ENCODE measurements at regions not wholly inside any gene's neighbourhood (a gene's known extent, or its start where the extent isn't known, plus 50 kb on each side); places are given as distances from the start of the nearest gene placed in this dataset.
"Not testable (repeated sequence)": the region's sequence is repeated elsewhere in the genome, so short reads cannot be mapped to it uniquely, and the experiment has no call there.

DNA sequence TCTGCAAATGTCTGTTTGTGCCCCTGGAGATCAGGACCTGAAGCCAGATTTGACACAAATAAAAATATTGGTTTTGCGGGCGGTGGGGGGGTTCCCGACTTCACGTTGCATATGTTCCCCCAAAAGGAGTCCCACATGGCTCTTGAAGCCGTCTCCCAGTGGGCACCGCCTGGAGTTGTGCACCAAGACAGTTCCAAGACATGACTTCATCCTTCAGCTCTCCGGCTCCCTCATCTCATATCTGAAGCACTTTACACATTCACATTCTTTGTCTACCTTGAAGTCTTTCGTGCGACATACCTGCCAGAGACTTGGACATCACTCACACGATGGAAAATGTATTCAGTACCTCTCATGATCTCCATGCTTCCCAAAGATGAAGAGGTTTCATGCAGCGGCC lies 362.8 kb upstream of the FOXK1 start:
- DNase-seq (ENCODE audit: low read depth), result no peak

DNA sequence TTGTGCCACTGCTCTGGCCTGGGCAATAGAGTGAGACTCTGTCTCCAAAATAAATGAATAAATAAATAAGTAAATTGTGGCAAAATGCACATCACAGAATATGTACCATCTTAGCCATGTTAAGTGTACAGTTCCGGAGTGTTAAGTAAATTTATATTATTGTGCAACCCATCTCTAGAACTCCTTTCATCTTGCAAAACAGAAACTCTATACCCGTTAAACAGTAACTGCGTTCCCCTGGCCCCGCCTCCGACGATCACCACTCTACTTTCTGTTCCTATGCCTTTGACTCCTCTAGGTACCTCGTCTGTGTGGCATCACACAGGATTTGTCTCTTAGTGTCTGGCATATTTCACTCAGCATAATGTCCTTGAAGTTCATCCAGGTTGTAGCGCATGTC lies 356.4 kb upstream of the FOXK1 start:
- DNase-seq (ENCODE audit: low read depth), result no peak

DNA sequence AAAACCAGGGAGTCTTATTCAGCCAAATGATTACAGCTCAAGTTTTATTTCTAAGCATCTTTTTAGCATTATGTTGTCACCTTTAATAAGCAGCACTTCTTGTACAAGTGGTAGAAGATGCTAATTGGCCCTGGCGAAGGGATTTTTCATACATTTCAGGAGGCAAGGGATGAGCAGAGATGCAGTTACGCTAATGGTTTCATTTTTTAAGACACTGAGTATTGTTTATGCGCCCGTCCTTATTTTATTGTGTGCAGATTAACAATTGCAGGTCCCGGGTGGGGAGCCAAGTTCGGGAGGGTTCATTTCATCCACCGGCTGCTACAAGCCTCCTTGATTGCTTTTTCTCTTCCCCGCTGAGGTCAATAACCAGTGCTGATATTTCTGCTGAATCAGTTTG lies 350.4 kb upstream of the FOXK1 start:
- no peak for DNase-seq (ENCODE audit: low read depth)

DNA sequence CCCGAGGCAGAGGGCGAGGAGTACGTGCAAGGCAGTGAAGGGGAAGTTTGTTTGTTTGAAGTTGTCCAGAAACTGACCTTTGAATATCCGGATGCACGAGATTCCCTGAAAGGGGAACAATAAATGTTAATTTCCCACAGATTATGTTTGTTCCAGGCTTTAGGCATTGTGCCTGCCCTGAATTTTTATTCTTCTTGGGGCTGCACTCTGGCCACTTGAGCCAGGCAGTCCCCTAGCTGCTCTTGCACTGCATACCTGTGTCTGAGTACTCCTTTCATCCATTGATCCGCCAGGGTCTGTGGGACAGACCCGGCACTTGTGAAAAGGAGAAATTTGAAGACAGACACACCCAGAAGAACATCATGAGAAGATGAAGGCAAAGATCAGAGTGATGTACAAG lies 343.5 kb upstream of the FOXK1 start:
- DNase-seq (ENCODE audit: low read depth), result no peak

DNA sequence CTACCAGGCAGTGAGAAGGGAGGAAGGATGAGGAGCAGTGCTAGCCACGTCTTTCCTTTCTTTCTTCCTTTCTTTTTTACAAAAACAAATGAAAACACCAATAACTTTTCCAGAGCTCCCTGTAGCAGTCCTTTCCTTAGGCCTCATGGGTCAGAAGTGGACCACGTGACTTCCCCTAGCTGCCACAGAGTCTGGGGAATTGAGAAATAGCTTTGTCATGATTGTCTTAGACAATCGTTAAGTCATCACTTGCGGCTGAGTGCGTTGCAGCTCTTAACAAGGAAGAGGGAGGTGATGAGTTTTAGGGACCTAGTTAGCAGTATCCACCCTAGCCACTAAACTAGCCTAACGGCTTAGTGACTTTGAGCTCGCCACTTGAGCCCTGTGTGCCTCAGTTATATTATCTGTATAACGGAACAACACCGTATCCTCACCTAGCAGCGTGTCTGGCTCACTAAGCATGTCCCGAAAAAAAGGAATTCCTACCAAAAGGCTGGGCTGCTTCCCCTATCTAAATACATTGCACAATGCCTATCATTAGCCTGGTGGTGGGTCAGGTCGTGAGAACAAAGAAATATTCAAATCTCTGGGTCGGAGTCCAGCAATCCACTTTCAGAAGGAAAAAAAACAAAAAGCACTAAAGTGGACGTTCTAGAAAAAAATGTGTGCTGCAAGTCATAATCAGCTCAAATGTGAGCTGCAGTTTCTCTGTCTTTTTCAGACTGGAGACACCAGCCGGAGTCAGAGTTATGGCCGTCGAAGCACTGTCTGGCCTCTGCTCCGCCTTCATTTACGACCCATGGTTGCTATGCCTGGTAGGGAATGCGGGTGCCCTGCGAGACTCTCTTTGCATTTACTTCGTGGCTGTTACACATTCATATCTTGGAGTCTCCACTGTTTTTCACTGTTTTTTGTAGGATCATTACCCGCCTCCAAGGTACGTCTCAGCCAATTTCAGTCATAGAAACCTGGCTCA lies 338.5 kb upstream of the FOXK1 start:
- no peak for DNase-seq (ENCODE audit: low read depth)

DNA sequence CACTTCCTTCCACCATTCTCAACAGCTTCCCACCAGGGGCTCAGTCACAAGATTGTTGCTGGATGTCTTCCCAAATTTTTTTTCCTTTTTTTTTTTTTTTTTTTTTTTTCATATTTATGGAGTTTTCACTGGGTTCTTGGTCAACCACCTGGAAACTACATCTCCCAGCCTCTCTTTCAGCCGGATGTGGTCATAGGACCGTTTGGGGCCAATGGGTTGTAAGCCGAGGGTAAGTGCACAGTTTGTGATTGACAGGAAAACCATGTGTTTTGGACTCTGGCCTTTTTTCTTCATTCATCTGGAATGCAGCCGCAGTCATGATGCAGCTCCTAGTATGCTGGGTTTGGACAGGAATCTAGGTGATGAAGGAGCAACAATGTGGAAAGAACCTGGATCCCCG lies 337.1 kb upstream of the FOXK1 start:
- peak; percentile 64 for DNase-seq (ENCODE audit: low read depth)

DNA sequence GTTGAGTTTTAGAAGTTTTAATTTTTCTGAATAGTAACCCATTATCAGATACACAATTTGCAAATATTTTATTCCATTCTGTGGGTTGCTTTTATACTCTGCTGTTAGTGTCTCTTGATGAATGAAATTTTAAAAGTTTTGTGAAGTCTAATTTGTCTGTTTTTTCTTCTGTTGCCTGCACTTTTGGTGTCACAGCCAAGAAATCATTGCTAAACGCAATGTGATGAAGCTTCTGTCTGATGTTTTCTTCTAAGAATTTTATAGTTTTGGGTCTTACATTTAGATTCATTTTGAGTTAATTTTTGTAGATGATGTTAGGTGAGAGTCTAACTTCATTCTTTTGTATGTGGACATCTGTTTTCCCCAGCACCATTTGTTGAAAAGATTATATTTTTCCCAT lies 330.0 kb upstream of the FOXK1 start:
- no peak for DNase-seq (ENCODE audit: low read depth)

DNA sequence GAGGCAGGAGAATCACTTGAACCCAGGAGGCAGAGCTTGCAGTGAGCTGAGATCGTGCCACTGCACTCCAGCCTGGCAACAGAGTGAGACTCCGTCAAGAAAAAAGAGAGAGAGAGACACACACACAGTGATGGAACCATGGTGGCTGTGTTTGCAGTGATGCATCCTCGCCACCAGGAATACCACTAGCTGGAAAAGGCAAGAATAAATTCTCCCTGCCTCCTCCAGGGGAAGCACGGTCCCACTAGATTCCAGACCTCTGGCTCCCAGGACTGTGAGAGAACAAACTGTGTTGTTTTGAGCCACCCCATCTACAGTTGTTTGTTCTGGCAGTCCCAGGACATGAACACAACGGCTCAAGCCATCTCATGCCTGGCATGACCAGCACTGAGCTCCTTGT lies 320.3 kb upstream of the FOXK1 start:
- DNase-seq (ENCODE audit: low read depth), result no peak

DNA sequence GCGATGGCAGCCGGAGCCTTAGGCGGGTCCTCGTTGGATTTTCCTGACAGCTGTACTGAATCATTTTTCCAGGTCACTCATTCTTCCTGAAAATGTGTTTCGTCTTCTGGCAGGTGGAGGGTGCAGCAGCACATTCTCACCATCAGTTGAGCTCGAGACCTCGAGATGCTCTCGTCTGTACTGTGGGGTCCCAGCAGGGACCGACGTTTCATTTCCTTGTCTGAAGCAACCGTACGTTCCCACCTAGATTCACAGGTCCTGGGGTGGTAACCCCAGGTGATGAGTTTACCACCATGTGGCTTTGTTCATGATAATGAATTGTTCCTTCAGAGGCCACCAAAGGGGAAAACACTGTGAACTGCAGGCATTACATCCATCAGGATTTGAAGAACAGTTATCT lies 298.5 kb upstream of the FOXK1 start:
- DNase-seq (ENCODE audit: low read depth), result no peak

DNA sequence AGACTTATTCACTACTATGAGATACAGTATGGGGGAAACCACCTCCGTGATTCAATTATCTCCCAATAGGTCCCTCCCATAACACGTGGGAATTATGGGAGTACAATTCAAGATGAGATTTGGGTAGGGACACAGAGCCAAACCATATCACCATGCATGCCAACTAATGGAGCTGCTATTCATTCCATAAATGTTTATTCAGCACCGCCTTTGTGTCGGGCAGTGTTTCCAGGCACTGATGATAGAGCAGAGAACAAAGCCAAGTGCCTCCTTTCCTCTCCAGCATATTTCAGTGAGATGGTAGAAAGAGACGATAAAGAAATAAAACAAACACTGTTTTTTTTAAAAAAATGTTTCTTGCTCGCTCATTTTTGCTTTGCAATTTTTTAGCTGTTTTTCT lies 295.9 kb upstream of the FOXK1 start:
- DNase-seq (ENCODE audit: low read depth), result no peak

DNA sequence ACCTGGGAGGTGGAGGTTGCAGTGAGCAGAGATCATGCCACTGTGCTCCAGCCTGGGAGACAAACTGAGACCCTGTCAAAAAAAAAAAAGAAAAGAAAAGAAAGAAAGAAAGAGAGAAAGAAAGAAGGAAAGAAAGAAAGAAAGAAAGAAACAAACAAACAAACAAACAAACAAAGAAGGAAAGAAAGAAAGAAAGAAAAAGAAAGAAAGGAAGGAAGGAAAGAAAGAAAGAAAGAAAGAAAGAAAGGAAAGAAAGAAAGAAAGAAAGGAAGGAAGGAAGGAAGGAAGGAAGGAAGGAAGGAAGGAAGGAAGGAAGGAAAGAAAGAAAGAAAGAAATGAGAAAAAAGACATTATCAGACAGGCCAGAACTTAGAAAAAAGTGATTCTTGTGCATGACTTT lies 291.0 kb upstream of the FOXK1 start:
- not testable (repeated sequence) for DNase-seq (ENCODE audit: low read depth)

DNA sequence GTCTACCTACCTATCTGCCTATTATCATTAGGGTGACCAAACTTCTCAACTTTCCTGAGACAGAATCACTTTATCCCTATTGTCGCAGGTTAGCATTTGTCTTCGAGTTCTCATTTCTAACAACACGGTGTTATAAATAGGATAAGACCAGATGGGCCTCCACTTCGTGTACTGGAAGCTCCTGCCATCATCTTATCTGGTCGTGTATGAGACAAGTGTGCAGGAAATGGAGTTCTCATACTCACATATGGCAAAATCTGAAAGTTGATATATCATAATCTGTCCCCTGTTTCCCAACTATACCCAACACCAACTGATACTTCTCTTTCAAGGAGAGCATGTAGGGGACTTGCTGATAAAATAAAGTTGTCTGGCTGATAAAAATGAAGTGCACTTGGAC lies 287.4 kb upstream of the FOXK1 start:
- no peak for DNase-seq (ENCODE audit: low read depth)

DNA sequence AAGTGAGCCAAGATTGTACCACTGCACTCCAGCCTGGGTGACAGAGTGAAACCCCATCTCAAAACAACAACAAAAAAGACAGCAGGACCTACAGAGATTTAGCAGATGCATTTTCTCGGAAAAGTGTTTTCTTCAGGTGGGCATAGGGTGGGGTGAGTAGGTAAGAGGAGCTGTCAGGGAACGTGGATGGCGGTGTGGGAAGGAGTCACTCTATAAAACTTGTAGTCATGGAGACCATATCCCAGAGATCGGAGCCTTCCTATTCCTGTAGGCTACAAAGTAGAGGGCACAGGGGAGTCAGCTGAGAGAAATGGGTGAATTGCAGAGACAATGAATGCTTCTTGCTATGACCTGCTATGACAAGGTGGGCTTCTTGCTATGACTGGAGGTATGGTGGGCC lies 283.0 kb upstream of the FOXK1 start:
- no peak for DNase-seq (ENCODE audit: low read depth)

DNA sequence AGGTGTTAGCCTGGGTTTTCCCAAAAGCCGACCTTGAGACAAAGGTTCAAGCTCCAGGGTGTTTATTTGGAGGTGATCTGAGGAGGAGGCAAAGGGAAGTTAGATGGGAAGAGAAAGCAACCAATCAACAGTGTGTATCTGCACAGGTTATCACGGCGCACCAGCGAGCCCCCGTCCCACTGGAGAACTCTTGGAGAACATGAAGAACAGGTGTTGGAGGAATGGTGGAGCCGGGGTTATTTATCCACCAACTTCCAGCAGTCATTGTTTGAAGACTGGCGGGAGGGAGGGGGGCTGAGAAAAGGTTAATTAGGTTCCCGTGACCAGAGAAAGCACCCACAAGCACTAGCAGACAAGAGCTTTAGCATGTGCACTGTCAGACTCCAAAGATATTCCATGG lies 282.5 kb upstream of the FOXK1 start:
- DNase-seq (ENCODE audit: low read depth), result no peak

DNA sequence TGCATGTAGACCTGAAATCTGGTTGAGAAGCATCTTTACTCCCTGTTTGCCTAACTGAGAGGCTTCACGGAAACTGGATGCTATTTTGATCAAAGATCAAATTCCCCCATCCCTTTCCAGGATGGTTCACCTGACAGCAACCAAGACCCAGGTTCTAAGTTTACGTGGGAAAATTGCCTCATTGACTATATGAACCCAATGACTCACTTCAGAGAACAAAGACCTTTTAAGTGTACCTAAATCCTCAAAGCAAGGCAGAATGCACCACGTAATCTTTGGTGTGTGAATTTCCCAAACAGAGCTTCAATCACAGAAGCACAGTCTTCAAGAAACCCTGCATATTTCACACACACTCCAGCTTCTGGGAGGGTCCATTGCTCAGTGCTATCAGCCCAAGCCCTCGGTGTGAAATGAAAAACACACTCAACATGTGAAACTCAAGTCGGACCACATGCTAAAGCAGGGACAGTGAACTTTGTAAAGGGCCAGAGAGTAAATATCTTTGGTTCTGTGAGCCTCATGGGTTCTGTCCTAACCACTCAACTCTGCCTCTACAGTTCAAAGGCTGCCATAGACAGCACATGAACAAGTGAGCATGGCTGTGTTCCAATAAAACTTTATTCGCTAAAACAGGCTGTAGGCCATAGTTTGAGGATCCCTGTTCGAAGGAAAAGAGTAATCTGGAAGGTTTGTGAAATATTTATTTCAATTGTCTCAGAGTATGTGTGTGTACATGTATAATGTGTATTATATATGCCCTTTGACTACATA lies 275.6 kb upstream of the FOXK1 start:
- no peak for DNase-seq (ENCODE audit: low read depth)

DNA sequence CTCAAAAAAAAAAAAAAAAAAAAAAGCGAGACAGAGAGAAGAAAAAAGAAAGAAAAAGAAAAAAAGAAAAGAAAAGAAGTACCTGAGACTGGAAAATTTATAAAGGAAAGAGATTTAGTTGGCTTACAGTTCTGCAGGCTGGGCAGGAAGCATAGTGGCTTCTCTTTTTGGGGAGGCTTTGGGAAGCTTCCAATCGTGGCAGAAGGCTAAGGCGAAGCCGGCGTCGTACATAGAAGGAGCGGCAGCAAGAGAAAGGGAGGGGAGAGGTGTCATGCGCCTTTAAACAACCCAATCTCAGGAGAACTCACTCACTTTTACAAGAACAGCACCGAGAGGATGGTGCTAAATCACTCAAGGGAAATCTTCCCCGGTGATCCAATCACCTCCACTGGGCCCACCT lies 272.1 kb upstream of the FOXK1 start:
- DNase-seq (ENCODE audit: low read depth), result no peak

DNA sequence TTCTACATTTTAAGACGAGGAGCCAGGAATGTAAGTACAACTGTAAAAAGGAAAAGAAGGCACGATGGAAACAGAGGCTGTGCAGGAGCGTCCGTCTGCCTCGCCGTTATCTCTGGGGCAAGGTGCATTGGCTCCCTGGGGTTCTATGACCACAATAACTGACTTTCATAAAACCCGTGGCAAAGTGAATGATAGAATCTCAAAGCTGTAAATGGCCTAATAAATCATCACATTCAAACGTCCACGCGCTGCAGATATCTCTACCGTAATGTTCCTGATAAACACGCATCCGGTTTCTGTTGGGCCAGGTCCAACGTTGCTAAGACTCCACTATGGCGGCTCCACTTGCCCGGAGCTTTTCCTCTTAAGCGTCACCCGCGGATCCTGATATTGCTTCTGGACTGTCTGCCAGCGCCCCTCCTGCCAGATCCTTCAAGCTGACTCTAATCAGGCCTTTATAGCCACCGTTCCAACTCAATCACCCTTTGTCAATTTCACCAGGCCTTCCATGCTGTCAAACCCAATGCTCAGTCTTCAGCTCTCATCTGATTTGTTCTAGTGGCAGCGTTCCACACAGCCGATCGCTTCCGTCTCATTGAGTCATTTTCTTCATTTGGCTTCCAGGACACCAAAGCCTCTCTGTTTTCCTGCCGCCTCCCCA lies 265.6 kb upstream of the FOXK1 start:
- peak; percentile 50 for DNase-seq (ENCODE audit: low read depth)

DNA sequence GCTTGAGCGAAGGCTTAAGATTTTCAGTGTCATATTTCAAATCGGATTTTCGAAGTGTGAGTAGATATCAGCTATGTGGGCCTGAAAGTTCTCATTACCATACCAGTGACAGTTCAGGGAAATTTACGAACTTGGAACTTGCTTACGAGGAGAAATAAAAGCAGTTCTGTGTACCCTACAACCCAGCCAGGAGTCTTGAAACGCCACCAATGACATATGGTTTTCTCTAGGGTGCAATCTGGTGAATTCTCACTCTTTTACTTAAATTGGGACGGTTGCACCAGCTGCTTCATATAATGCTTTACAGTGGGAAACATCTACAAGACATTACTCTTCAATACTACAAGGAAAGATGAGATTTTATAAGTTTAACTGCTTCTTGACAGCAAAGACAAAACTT lies 253.6 kb upstream of the FOXK1 start:
- no peak for DNase-seq (ENCODE audit: low read depth)

DNA sequence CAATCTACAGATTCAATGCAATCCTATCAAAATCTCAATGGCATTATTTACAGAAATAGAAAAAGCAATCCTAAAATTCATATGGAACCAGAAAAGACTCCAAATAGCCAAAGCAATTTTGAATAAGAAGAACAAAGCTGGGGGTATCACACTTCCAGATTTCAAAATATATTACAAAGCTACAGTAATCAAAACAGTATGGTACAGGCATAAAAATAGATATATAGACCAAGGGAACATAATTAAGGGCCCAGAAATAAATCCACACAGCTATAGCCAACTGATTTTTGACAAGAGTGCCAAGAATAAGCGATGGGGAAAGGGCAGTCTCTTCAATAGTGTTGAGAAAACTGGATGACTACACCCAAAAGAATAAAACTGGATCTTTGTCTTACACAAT lies 251.9 kb upstream of the FOXK1 start:
- no peak for DNase-seq (ENCODE audit: low read depth)

DNA sequence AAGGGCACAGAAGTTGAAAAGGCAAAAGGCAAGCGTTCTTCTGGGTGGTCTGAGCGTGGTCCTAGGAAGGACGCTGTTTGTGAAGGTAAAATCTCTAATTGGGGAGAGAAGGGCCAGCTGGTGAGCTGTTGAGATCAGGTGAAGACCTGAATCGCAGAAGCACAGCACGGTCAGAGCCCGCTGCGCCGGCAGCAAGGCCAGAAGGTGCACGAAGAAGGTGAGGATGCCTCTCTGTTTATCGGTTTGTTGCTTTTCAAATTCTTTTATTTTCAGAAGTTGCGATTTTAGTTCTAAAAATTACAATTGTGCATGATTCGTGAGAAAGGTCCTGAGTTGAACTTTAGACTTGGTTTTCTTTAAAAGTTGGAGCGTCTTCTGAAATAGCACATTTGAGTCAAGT lies 247.8 kb upstream of the FOXK1 start:
- DNase-seq (ENCODE audit: low read depth), result no peak

DNA sequence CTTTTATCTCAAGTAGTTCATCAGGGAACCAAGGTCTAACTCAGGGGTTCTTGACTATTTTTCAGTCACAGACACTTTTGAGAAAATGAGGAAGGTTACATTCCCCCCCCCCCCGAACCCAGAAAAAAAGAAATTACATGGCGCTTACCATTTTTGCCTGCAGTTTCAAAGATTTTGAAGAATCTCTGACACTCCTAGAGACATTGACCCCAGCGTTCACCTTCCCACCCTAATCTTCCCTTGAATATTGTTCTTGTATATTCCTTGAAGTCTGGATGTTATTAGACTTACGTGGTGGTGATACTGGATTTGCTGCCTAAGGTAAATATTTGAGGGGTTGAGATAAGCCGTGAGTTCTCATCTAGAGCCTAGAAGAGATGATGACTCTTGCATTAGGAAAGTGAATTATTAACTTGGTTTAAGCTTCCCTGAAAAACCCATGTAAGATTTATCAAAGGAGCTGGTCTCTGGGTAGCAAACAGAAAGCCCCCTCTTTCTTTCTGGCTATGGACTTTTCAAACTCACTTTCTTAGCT lies 245.7 kb upstream of the FOXK1 start:
- DNase-seq (ENCODE audit: low read depth), result no peak

DNA sequence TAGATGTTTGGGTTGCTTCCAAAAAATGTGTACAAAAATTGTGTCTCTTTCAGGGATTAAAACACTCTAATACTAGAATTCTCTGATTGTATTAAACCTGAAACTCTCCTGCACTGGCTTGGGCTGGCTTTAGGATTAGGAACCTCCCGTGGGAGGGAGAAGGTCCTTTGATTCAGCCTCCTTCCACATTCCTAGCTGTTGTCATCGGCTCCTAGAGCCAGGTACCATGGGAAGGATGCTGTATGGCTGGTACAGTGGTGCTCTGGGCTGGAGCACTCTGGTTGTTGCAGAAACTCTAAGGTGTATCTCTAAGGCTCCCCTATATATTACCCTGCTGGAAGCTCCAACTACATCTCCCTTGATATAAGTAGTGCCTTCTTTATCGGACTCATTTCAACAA lies 245.2 kb upstream of the FOXK1 start:
- no peak for DNase-seq (ENCODE audit: low read depth)

Measured in Daoy (cell line).